ENCODE measurements at regions not wholly inside any gene's neighbourhood (a gene's known extent, or its start where the extent isn't known, plus 50 kb on each side); places are given as distances from the start of the nearest gene placed in this dataset.
"Not testable (repeated sequence)": the region's sequence is repeated elsewhere in the genome, so short reads cannot be mapped to it uniquely, and the experiment has no call there.

DNA sequence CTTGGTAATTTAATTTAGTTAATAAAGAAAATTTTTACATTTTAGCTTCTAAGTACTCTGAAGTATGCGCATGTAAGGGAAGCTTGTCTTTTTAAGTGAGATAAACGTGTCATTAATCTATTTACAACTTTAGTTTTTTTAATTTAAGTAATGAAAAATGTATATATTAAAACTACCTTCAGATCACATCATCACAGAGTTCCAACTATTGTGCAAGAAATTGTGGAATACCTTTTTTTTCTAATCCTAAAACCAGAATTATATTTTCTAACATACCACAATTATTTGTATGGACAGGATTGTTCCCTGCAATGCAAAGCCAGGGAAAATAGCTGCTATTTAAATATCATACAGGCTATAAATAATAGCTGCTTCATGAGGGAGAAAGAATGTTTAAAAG, 303.2 kb upstream of the KCND2 start:
- no peaks in the 10 kb centered on the region for H3K36me3 ChIP-seq (ENCODE audit: insufficient read depth, low read length)
- peaks cover 9% of the 10 kb centered on the region for H3K4me1 ChIP-seq (ENCODE audit: control insufficient read depth, insufficient read depth, low read length)
- H3K27me3 ChIP-seq (ENCODE audit: control insufficient read depth, insufficient read depth, low read length) = no peaks in the 10 kb centered on the region
- H3K9ac ChIP-seq (ENCODE audit: low read depth, low read length) = no peak overlapping the region
- no peaks in the 10 kb centered on the region for H3K9me3 ChIP-seq (replicated peaks; ENCODE audit: low read length)
- no peak overlapping the region for H3K4me3 ChIP-seq (ENCODE audit: low read length)
- H3K4me2 ChIP-seq (ENCODE audit: low read length) = no peak overlapping the region

DNA sequence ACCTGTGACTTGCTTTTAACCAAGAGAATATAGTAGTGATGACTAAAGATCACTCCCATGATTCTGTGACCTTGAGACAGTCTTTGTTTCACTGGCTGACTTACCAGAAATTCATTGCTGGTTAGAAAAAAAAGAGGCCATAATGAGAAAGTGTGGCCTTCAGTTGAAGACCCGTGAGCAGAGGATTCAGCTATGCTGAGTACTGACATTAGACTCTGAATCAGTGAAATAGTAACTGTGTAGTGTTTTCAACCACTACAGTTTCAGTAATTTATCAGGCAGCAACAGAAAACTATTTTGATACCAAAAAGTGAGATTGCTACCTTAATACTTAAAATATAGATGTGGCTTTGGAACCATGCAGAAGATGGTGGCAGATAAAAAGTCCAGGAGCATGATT, 298.0 kb upstream of the KCND2 start:
- Histone ChIP-seq H3K9me3 (replicated peaks; ENCODE audit: low read length) (no peaks in the 10 kb centered on the region), H3K4me2 (ENCODE audit: low read length) (no peak overlapping the region), H3K4me1 (ENCODE audit: control insufficient read depth, insufficient read depth, low read length) (no peaks in the 10 kb centered on the region), H3K36me3 (ENCODE audit: insufficient read depth, low read length) (no peaks in the 10 kb centered on the region), H3K27me3 (ENCODE audit: control insufficient read depth, insufficient read depth, low read length) (no peaks in the 10 kb centered on the region), H3K4me3 (ENCODE audit: low read length) (no peak overlapping the region), H3K9ac (ENCODE audit: low read depth, low read length) (no peak overlapping the region)

DNA sequence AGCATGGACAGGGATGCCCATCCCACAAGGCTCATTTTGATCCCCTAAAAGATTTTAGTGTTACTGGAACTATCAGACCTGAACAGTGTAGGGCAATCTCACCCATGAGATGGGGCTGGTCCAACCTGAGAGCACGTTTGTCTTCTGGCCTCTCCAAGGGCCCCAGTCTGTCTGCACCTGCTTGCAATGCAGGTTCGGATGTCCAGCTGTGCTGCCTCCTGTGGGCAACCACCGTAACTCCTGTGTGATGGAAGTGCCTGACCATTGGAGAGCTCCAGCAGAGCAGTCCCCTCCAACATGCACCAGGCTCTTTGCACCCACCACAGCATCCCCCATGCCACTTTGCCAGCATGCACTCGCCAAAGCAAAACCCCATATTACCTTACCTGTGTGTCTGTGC, 290.1 kb upstream of the KCND2 start:
- no peaks in the 10 kb centered on the region for H3K9me3 ChIP-seq (replicated peaks; ENCODE audit: low read length)

DNA sequence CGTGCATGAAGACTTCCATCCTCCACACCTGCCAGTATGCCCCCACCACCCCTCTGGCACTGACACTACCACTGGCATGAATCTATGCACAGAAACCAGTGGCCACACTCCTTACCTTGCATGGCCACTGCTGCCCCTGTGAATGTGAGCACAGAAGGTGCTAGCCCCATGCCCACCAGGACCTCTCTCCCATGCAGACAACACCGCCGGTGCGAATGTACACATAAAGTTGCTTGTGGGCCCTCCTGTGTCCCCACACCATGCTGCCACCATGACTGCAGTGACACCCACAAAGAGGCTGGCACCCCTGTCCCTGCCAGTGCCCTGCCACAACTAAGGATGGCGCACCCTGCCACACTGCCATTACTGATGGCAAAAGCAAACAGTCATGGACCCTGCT, 289.5 kb upstream of the KCND2 start:
- H3K9me3 ChIP-seq (replicated peaks; ENCODE audit: low read length) = no peaks in the 10 kb centered on the region
- no peaks in the 10 kb centered on the region for H3K36me3 ChIP-seq (ENCODE audit: insufficient read depth, low read length)
- no peaks in the 10 kb centered on the region for H3K4me1 ChIP-seq (ENCODE audit: control insufficient read depth, insufficient read depth, low read length)
- no peaks in the 10 kb centered on the region for H3K27me3 ChIP-seq (ENCODE audit: control insufficient read depth, insufficient read depth, low read length)
- H3K4me2 ChIP-seq (ENCODE audit: low read length) = no peak overlapping the region
- no peak overlapping the region for H3K9ac ChIP-seq (ENCODE audit: low read depth, low read length)
- no peak overlapping the region for H3K4me3 ChIP-seq (ENCODE audit: low read length)

More for the DNA sequence above, 290.1 kb upstream of the KCND2 start:
- Histone ChIP-seq H3K9ac (ENCODE audit: low read depth, low read length) (no peak overlapping the region), H3K36me3 (ENCODE audit: insufficient read depth, low read length) (no peaks in the 10 kb centered on the region), H3K4me2 (ENCODE audit: low read length) (no peak overlapping the region), H3K4me1 (ENCODE audit: control insufficient read depth, insufficient read depth, low read length) (no peaks in the 10 kb centered on the region), H3K4me3 (ENCODE audit: low read length) (no peak overlapping the region), H3K27me3 (ENCODE audit: control insufficient read depth, insufficient read depth, low read length) (no peaks in the 10 kb centered on the region)

DNA sequence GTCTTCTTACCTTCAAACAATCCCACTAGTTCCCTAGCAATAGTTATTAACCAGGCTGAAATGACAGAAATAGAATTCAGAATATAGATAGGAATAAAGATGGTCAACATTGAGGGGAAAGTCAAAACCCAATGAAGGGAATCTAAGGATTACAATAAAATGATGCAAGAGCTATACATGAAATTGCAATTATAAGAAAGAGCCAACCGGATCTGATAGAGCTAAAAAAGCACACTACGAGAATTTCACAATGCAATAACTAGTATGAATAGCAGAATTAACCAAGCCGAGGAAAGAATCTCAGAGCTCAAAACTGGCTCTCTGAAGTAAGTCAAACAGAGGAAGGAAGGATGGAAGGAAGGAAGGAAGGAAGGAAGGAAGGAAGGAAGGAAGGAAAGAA, 288.7 kb upstream of the KCND2 start:
- Histone ChIP-seq H3K9ac (ENCODE audit: low read depth, low read length) (no peak overlapping the region), H3K27me3 (ENCODE audit: control insufficient read depth, insufficient read depth, low read length) (no peaks in the 10 kb centered on the region), H3K4me1 (ENCODE audit: control insufficient read depth, insufficient read depth, low read length) (no peaks in the 10 kb centered on the region), H3K4me2 (ENCODE audit: low read length) (no peak overlapping the region), H3K36me3 (ENCODE audit: insufficient read depth, low read length) (no peaks in the 10 kb centered on the region), H3K4me3 (ENCODE audit: low read length) (no peak overlapping the region), H3K9me3 (replicated peaks; ENCODE audit: low read length) (no peaks in the 10 kb centered on the region)

DNA sequence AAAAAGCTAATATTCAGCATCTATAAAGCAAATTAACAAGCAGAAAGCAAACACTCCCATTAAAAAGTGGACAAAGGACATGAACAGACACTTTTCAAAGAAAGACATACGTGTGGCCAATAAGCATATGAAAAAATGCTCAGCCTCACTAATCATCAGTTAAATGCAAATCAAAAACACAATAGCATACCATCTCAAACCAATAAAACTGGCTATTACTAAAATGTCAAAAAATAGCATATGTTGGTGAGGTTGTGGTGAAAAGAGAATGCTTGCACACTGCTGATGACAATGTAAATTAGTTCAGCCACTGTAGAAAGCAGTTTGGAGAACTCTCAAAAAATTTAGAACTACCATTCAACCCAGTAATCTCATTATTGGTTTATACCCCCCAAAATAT, 284.6 kb upstream of the KCND2 start:
- H3K36me3 ChIP-seq (ENCODE audit: insufficient read depth, low read length) = no peaks in the 10 kb centered on the region
- H3K9me3 ChIP-seq (replicated peaks; ENCODE audit: low read length) = no peaks in the 10 kb centered on the region
- H3K27me3 ChIP-seq (ENCODE audit: control insufficient read depth, insufficient read depth, low read length) = no peaks in the 10 kb centered on the region
- H3K4me2 ChIP-seq (ENCODE audit: low read length) = no peak overlapping the region
- no peak overlapping the region for H3K4me3 ChIP-seq (ENCODE audit: low read length)
- H3K4me1 ChIP-seq (ENCODE audit: control insufficient read depth, insufficient read depth, low read length) = no peaks in the 10 kb centered on the region
- no peak overlapping the region for H3K9ac ChIP-seq (ENCODE audit: low read depth, low read length)

DNA sequence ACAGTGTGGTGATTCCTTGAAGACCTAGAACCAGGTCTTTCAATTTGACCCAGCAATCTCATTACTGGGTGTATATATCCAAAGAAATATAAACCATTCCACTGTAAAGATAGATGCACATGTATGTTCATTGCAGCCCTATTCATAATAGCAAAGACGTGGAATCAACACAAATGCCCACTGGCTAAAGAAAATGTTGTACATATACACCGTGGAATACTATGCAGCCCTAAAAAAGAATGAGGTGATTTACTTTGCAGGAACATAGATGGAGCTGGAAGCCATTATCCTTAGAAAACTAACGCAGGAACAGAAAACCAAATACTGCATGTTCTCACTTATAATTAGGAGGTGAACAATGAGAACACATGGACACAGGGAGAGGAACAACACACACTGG, 278.0 kb upstream of the KCND2 start:
- Histone ChIP-seq H3K36me3 (ENCODE audit: insufficient read depth, low read length) (no peaks in the 10 kb centered on the region), H3K9ac (ENCODE audit: low read depth, low read length) (no peak overlapping the region), H3K4me3 (ENCODE audit: low read length) (no peak overlapping the region), H3K4me2 (ENCODE audit: low read length) (no peak overlapping the region), H3K27me3 (ENCODE audit: control insufficient read depth, insufficient read depth, low read length) (no peaks in the 10 kb centered on the region), H3K9me3 (replicated peaks; ENCODE audit: low read length) (no peaks in the 10 kb centered on the region), H3K4me1 (ENCODE audit: control insufficient read depth, insufficient read depth, low read length) (peaks cover 3% of the 10 kb centered on the region)

DNA sequence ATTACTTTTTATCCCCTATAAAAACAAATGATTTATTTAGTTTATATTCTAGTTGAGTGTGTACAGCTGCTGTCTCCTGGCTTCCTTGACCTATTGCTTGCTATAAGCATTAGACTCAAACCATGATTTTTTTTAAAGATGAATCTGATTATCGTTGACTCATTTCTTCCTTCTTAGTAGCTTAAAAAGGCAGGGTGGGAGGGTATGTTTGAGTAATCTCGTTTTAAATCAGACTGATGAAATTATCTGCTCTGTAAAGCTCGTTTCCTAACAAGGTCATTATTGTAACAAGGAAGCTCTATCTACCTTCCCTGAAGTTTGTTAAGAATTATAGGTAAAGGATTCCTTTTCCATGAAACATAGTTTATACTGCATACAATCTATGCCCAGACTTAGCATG, 276.3 kb upstream of the KCND2 start:
- peaks cover 7% of the 10 kb centered on the region for H3K4me1 ChIP-seq (ENCODE audit: control insufficient read depth, insufficient read depth, low read length)
- H3K4me2 ChIP-seq (ENCODE audit: low read length) = no peak overlapping the region
- H3K27me3 ChIP-seq (ENCODE audit: control insufficient read depth, insufficient read depth, low read length) = no peaks in the 10 kb centered on the region
- no peak overlapping the region for H3K9ac ChIP-seq (ENCODE audit: low read depth, low read length)
- no peak overlapping the region for H3K4me3 ChIP-seq (ENCODE audit: low read length)
- H3K9me3 ChIP-seq (replicated peaks; ENCODE audit: low read length) = no peaks in the 10 kb centered on the region
- no peaks in the 10 kb centered on the region for H3K36me3 ChIP-seq (ENCODE audit: insufficient read depth, low read length)

DNA sequence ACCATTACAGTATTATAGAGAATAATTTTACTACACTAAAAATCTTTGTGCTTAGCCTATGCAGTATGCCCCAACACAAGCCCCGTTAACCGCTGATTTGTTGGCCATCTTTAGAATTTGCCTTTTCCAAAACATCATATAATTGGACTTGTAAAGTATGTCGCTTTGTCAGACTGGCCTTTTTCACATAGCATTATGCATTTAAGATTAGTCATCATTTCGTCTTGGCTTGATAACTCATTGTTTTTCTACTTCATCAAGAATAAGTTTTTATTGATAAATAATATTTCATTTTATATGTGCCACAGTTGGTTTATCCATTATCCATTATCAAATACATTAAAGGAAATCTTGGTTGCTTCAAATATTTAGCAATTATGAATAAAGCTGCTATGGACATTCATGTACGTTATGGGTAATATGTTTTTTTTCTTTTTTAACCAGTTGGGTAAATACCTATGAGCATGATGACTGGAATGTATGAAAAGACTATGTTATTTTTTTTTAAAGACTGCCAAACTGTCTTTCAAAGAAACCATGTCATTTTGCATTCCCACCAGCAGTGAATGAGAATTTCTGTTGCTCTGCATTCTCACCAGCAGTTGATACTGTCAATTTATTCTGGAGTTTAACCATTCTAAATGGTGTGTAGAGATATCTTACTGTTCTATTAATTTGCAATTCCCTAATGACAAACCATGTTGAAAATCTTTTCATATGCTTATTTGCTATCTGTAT, 273.1 kb upstream of the KCND2 start:
- peaks cover 7% of the 10 kb centered on the region for H3K4me1 ChIP-seq (ENCODE audit: control insufficient read depth, insufficient read depth, low read length)
- no peak overlapping the region for H3K4me3 ChIP-seq (ENCODE audit: low read length)
- H3K9me3 ChIP-seq (replicated peaks; ENCODE audit: low read length) = no peaks in the 10 kb centered on the region
- H3K36me3 ChIP-seq (ENCODE audit: insufficient read depth, low read length) = no peaks in the 10 kb centered on the region
- H3K9ac ChIP-seq (ENCODE audit: low read depth, low read length) = no peak overlapping the region
- H3K4me2 ChIP-seq (ENCODE audit: low read length) = no peak overlapping the region
- no peaks in the 10 kb centered on the region for H3K27me3 ChIP-seq (ENCODE audit: control insufficient read depth, insufficient read depth, low read length)

DNA sequence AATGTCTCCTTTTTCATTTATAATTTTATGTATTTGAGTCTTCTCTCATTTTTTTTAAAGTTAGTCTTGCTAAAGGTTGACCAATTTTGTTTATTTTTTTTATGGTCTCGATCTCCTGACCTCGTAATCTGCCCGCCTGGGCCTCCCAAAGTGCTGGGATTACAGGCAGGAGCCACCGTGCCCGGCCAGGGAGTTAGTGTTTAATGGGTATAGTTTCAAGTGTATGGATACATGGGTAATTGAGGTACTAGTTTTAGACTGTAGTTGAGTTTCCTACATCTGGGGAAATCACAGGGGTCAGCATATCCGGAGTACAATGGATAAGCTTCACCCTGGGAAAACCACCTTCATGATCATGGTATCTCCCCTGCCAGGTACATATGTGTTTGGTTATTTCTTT, 267.3 kb upstream of the KCND2 start:
- H3K4me1 ChIP-seq (ENCODE audit: control insufficient read depth, insufficient read depth, low read length) = no peaks in the 10 kb centered on the region
- H3K9me3 ChIP-seq (replicated peaks; ENCODE audit: low read length) = no peaks in the 10 kb centered on the region
- H3K36me3 ChIP-seq (ENCODE audit: insufficient read depth, low read length) = no peaks in the 10 kb centered on the region
- no peak overlapping the region for H3K4me2 ChIP-seq (ENCODE audit: low read length)
- H3K4me3 ChIP-seq (ENCODE audit: low read length) = no peak overlapping the region
- H3K27me3 ChIP-seq (ENCODE audit: control insufficient read depth, insufficient read depth, low read length) = no peaks in the 10 kb centered on the region
- no peak overlapping the region for H3K9ac ChIP-seq (ENCODE audit: low read depth, low read length)

DNA sequence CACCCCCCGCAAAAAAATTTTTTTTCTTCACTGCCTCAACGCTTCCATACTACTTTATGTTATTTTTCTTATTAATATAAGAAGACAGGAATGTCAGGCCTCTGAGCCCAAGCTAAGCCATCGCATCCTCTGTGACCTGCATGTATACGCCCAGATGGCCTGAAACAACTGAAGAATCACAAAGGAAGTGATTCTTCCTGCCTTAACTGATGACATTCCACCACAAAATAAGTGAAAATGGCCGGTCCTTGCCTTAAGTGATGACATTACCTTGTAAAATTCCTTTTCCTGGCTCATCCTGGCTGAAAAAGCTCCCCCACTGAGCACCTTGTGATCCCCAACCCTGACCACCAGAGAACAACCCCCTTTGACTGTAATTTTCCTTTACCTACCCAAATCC, 258.7 kb upstream of the KCND2 start:
- not testable (repeated sequence) for H3K27me3 ChIP-seq (ENCODE audit: control insufficient read depth, insufficient read depth, low read length)

DNA sequence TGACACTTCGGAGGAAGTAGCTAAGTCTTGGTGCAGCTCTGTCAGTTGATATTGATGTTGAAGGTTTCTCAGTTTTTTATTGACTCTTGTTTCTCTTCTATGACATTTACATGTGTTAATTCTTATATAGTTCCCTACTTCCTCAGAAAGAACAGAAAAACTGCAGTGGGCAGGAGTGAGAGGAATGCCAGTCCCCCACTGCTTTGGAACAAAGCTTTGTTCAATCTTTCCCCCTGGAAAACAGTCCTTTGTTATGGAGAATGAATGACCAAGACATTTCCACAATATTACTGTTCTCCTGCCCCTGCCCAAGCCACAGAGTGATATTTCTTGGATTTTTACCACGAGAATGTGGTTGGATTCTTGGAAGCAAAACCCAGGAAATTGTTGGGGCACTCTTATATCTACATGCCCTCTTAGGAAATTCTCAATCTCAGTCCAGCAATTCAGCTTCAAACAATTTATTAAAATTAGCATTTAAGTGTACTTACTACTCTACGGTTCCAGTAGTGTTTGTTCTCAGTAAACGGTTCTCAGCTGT, 258.0 kb upstream of the KCND2 start:
- Histone ChIP-seq H3K9ac (ENCODE audit: low read depth, low read length) (no peak overlapping the region), H3K9me3 (replicated peaks; ENCODE audit: low read length) (no peaks in the 10 kb centered on the region), H3K4me3 (ENCODE audit: low read length) (no peak overlapping the region), H3K4me2 (ENCODE audit: low read length) (no peak overlapping the region), H3K4me1 (ENCODE audit: control insufficient read depth, insufficient read depth, low read length) (no peaks in the 10 kb centered on the region), H3K27me3 (ENCODE audit: control insufficient read depth, insufficient read depth, low read length) (no peaks in the 10 kb centered on the region), H3K36me3 (ENCODE audit: insufficient read depth, low read length) (no peaks in the 10 kb centered on the region)

More for the DNA sequence above, 258.7 kb upstream of the KCND2 start:
- H3K4me1 ChIP-seq (ENCODE audit: control insufficient read depth, insufficient read depth, low read length); H3K4me3 ChIP-seq (ENCODE audit: low read length); H3K9ac ChIP-seq (ENCODE audit: low read depth, low read length); H3K36me3 ChIP-seq (ENCODE audit: insufficient read depth, low read length); H3K9me3 ChIP-seq (replicated peaks; ENCODE audit: low read length); H3K4me2 ChIP-seq (ENCODE audit: low read length): not testable (repeated sequence)
